Lung (tissue), 9 donors: ENCODE measurements at regions not wholly inside any gene's neighbourhood (a gene's known extent, or its start where the extent isn't known, plus 50 kb on each side); places are given as distances from the start of the nearest gene placed in this dataset.
A peak's percentile ranks its signal among the peaks of the same experiment; 100 is the strongest.
"Not testable (repeated sequence)": the region's sequence is repeated elsewhere in the genome, so short reads cannot be mapped to it uniquely, and the experiment has no call there.

Source experiments
- ATAC-seq: fragments of 200-7000 bp; cut with Tn5 transposase; one replicate; pipeline ENCODE4 v1.9.1; 2020; ENCODE audit warnings: moderate number of reproducible peaks; ENCODE audit not compliant: insufficient read depth, low FRiP score
- DNase-seq, 3 donors: peaks; one replicate each; pipeline ENCODE4 v3.0.0-alpha.2; 2013 to 2017
- H3K27ac ChIP-seq, 2 donors: one replicate each; pipeline ENCODE4 v1.5.1; 2013; ENCODE audit warnings: mild to moderate bottlenecking in 2 of 2, moderate library complexity in 2 of 2, control low read depth in 1 of 2, inconsistent platforms in 1 of 2, low read depth in 1 of 2, low read length in 1 of 2
- H3K27me3 ChIP-seq, 3 donors: one replicate each; pipeline ENCODE4 v1.5.1; 2013; ENCODE audit warnings: low read length in 2 of 3; ENCODE audit not compliant: control insufficient read depth in 3 of 3, insufficient read depth in 3 of 3
- H3K36me3 ChIP-seq, 4 donors: one replicate each; pipeline ENCODE4 v1.5.1; 2013; ENCODE audit warnings: low read length in 4 of 4, mild to moderate bottlenecking in 1 of 4, moderate library complexity in 1 of 4; ENCODE audit not compliant: control insufficient read depth in 4 of 4, insufficient read depth in 4 of 4
- H3K4me1 ChIP-seq, 5 donors: one replicate each; pipeline ENCODE4 v1.5.1; 2013; ENCODE audit warnings: low read length in 5 of 5, mild to moderate bottlenecking in 2 of 5, moderate library complexity in 1 of 5; ENCODE audit not compliant: control insufficient read depth in 5 of 5, insufficient read depth in 5 of 5
- H3K4me3 ChIP-seq: one replicate; pipeline ENCODE4 v1.5.1; 2013; ENCODE audit warnings: mild to moderate bottlenecking, control low read depth, moderate library complexity
- H3K9ac ChIP-seq, 2 donors: one replicate each; pipeline ENCODE4 v1.5.1; 2013; ENCODE audit warnings: low read length in 2 of 2, control low read depth in 1 of 2; ENCODE audit not compliant: insufficient read depth in 1 of 2
- H3K9me3 ChIP-seq, 4 donors: one replicate each; pipeline ENCODE4 v1.5.1; 2013; ENCODE audit warnings: low read length in 3 of 4, mild to moderate bottlenecking in 1 of 4, moderate library complexity in 1 of 4; ENCODE audit not compliant: control insufficient read depth in 4 of 4, insufficient read depth in 3 of 4
- WGBS, 2 donors: extraction: QIAGEN DNeasy Blood & Tissue Kit; methylation state at CpG; one replicate each; pipeline ENCODE4 v1.1.7; 2013; 5-methylcytosine and 5-hydroxymethylcytosine counted together
- donor health status: Bipolar disorder and iron deficiency.
- donor health status: healthy.
- donor health status: DM: yes; HTN: yes; CAD: no.

DNA sequence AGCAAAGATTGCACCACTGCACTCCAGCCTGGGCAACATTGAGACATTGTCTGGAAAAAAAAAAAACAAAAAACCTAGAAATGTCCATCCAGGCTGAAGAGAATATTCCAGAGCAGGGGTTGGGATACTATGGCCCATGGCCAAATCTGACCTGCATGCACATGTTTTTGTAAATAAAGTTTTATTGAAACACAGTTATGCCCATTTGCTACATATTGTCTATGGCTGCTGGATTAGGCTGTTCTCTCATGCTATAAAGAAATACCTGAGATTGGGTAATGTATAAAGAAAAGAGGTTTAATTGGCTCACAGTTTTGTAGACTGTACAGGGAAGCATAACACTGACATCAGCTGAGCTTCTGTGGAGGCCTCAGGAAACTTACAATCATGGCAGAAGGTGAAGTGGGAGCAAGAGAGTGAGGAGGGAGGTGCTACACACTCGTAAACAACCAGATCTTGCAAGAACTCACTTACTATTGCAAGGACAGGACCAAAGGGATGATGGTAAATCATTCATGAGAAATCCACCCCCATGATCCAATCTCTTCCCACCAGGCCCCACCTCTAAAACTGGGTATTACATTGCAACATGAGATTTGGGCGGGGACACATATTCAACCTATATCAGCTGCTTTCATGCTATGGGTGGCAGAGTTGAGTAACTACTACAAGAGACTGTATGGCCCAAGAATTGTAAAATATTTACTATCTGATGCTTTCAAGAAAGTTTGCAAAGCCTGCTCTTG is 137.8 kb upstream of the ROPN1B start:
- not testable (repeated sequence) for H3K27me3 ChIP-seq, H3K9ac ChIP-seq, DNase-seq, H3K4me3 ChIP-seq, H3K36me3 ChIP-seq, H3K9me3 ChIP-seq, H3K27ac ChIP-seq, ATAC-seq
- H3K4me1 ChIP-seq, result peaks cover 0 to 25% (median 0%) of the 10 kb centered on the region in 5 donors
- 93 to 96% methylated on average over 2 of the region's 2 CpGs for WGBS, 2 donors

GRCh38 chr3:125835562-125835961 is 133.4 kb upstream of the ROPN1B start:
- peaks cover 0 to 27% (median 1%) of the 10 kb centered on the region in 5 donors for H3K4me1 ChIP-seq
- not testable (repeated sequence) for ATAC-seq, H3K36me3 ChIP-seq, H3K9me3 ChIP-seq, H3K4me3 ChIP-seq, H3K9ac ChIP-seq, H3K27ac ChIP-seq, H3K27me3 ChIP-seq
- DNase-seq, result peak; percentile 45 to 60 (median 56)
- WGBS, 2 donors, result 67 to 69% methylated on average over 8 of the region's 8 CpGs

GRCh38 chr3:125836011-125836551 is 132.9 kb upstream of the ROPN1B start:
- not testable (repeated sequence) for H3K9me3 ChIP-seq, H3K27me3 ChIP-seq, H3K36me3 ChIP-seq, H3K9ac ChIP-seq, ATAC-seq, H3K4me3 ChIP-seq, H3K27ac ChIP-seq
- peak; percentile 51 to 67 (median 61) for DNase-seq
- WGBS, 2 donors, result 42 to 46% methylated on average over 11 of the region's 11 CpGs
- peaks cover 0 to 27% (median 1%) of the 10 kb centered on the region in 5 donors for H3K4me1 ChIP-seq

- H3K4me1 ChIP-seq, result peaks cover 0 to 27% (median 1%) of the 10 kb centered on the region in 5 donors
- 87 to 90% methylated on average over 8 of the region's 8 CpGs for WGBS, 2 donors
- not testable (repeated sequence) for H3K27ac ChIP-seq, H3K4me3 ChIP-seq, H3K27me3 ChIP-seq, H3K36me3 ChIP-seq, H3K9me3 ChIP-seq, DNase-seq, ATAC-seq, H3K9ac ChIP-seq
These were observed 132.2 kb upstream of the ROPN1B start for GRCh38 chr3:125836786-125837185.

DNA sequence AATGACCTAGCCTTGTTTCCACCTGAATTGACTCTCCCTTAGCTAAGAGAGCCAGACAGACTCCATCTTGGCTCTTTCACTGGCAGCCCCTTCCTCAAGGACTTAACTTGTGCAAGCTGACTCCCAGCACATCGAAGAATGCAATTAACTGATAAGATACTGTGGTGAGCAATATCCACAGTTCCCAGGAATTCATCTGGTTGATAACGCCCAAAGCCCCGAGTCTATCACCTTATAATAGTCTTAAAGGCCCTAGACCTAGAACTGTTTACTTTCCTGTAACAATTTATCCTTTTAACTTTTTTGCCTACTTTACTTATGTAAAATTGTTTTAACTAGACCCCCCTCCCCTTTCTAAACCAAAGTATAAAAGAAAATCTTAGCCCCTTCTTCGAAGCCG is 130.1 kb upstream of the ROPN1B start:
- not testable (repeated sequence) for H3K27me3 ChIP-seq, H3K4me1 ChIP-seq, H3K27ac ChIP-seq, H3K9ac ChIP-seq, DNase-seq, H3K4me3 ChIP-seq, H3K9me3 ChIP-seq, ATAC-seq, H3K36me3 ChIP-seq
- 76 to 77% methylated on average over 5 of the region's 5 CpGs for WGBS, 2 donors

DNA sequence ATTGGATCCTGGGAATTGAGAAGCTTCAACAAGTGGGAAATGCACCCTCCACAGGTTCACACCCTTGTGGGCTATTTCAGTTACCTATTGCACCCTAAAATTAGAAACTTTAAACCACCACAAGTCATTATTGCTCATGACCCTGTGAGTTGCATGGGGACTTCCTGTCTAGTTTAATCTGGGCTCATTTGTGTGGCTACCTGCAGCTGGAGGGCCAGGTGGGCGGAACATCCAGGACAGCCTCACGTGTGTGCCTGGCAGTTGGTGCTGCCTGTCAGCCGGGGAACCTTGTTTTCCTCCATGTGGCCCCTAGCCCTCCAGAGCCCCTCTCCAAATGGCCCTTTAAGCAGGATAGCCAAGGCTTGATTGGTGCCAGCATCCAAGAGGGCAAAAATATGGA is 128.5 kb upstream of the ROPN1B start:
- not testable (repeated sequence) for H3K4me1 ChIP-seq, H3K9ac ChIP-seq, DNase-seq, H3K27me3 ChIP-seq, H3K4me3 ChIP-seq, H3K36me3 ChIP-seq, ATAC-seq, H3K9me3 ChIP-seq, H3K27ac ChIP-seq
- 95 to 96% methylated on average over 3 of the region's 3 CpGs for WGBS, 2 donors

- not testable (repeated sequence) for ATAC-seq, H3K27ac ChIP-seq, H3K27me3 ChIP-seq, H3K4me1 ChIP-seq, H3K4me3 ChIP-seq, H3K36me3 ChIP-seq, H3K9ac ChIP-seq, DNase-seq
- WGBS, 2 donors, result 90 to 94% methylated on average over 15 of the region's 15 CpGs
- peaks cover 0 to 11% (median 2%) of the 10 kb centered on the region in 4 donors for H3K9me3 ChIP-seq
These were observed 121.0 kb upstream of the ROPN1B start for GRCh38 chr3:125847966-125848365.

- H3K9ac ChIP-seq, H3K27me3 ChIP-seq, H3K27ac ChIP-seq, ATAC-seq, H3K36me3 ChIP-seq, H3K9me3 ChIP-seq, H3K4me3 ChIP-seq, H3K4me1 ChIP-seq, DNase-seq: not testable (repeated sequence)
- WGBS, 2 donors, result 23 to 58% methylated on average over 1 of the region's 2 CpGs
These were observed 114.0 kb upstream of the ROPN1B start for GRCh38 chr3:125855006-125855405.
